Fibroblast of upper back skin (primary cell): ENCODE measurements at regions not wholly inside any gene's neighbourhood (a gene's known extent, or its start where the extent isn't known, plus 50 kb on each side); places are given as distances from the start of the nearest gene placed in this dataset.

Experiments used
- DNase-seq: peaks from one replicate; pipeline ENCODE4 v3.0.0-alpha.2; 2013

DNA sequence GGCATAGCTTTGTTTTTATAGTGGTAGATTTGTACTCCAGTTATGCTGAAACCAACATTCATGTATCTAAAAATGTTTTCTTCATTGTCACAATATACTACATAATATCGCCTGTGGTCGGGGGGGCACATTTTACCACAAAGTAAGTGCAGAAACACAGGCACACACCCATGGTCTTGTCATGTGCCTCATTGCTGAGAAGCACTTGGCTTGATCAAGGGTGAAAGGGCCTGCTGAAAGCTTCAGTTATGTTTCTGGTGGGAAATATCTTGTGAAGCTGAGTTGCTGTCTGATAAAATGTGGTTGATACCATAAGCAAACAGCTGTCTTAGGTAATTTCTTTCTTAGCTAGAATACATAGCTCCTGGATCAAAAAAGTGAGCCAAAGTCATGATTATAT is 393.1 kb downstream of the MAN2A1 start:
- no peak for DNase-seq

- DNase-seq: no peak
Observed at GRCh38 chr5:110085826-110086225, 396.1 kb downstream of the MAN2A1 start.

GRCh38 chr5:110086658-110087388 is 397.1 kb downstream of the MAN2A1 start:
- DNase-seq: peak; percentile 95

GRCh38 chr5:110087829-110088228 is 398.1 kb downstream of the MAN2A1 start:
- peak; percentile 28 for DNase-seq

DNA sequence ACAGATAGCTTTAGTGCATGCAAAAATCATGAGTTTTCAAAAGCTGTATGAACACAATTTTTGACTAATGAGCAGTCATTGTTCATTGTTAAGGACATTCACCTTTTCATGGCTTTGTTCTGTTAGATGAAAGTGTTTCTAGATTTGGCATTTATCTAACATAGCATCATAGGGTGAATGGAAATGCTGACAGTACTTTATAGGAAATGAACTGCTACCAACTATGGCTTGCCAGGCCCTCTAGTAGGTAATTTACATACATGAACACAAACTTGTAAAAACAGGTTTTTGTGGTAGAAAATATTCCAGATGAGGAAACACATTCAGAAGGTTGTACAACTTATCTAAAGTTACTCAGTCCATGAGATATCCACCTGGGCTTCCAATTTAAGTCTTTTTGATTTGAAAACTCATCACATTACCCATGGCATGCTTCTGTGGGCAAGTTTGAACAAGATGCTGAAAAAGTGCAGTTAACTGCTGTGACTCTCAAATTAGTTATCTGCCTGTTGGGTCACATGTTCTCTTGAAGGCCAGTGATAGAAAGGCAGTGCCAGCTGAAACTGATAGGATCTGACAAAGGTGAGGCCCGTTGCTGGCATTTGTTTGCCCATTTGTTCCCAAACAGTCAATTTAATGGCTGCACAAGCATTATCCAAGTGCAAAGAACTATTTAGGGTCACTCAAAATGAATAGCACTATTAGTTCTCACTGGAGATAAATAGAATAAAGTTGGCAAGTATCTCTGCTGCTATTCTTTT is 399.1 kb downstream of the MAN2A1 start:
- no peak for DNase-seq

DNA sequence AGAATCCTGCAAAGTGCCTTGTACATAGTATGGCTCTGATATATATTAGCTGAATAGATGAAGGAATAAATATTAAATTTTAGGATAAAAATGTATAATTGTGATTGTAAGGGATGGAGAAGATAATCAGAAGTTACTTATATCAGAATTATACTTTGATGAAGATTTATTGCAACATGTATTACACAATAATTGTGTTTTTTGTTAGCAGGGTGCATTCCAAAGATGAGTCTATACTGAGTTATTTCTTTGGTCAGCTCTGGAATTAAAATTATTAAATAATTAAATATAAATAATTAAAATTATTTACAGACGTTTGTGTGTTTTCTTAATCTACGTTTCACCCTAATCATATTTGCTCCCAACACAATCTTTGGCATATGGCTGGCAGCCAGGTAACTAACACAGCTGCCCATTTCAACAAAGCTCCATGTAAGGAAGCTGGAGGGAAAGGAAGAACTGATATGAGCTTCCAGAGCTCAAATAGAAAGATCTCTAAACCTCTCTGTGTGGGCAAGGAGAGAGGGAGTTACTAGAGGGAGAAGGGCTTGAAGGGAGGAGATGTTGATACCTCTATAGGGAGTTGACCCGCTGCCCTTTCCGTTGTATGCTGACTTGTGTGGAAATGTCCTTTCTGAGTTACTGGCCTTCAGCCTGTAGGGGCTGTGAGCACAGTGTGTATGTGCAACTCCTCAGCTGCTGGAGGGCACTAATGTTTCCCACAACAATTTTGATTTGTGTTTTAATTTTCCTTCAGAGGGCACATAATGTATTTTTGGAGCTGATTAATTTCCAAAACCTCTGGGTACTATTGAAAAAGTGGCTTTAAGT is 403.4 kb downstream of the MAN2A1 start:
- no peak for DNase-seq

DNA sequence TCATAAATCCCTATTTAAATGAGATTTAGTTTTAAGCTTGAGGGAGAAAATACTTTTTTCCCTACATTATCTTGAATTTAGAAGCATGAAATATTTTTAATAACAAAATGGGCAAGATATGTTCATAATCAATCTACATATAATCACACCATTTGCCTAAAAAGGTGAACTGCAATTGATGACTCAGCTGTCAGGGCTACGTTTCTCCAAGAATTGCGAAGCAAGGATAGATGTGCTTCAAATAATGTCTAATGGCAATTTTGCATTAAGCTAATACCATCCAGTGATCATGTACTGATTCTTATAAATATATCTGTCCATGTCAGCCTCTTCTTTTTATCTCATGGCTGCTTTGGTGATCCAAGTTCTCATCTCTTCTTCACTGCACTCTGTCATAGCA is 404.4 kb downstream of the MAN2A1 start:
- DNase-seq: no peak

DNA sequence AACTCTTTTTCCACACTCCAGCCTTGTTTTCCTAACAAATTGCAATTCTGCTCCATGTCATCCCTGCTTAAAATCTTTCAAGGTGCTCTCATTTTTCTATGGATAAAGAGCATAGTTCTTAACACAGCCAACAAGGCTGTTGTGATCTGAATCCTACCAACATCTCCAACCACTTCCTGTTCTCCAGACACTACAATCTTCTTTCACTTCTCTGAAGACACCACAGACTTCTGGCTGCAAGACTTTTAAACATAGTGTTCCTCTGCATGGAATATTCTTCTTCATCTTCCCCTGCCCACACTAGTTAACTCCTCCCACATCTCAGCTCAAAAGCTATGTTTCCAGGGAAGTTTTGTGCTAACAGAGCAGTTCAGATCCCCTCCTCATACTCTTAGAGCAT is 404.8 kb downstream of the MAN2A1 start:
- no peak for DNase-seq

DNA sequence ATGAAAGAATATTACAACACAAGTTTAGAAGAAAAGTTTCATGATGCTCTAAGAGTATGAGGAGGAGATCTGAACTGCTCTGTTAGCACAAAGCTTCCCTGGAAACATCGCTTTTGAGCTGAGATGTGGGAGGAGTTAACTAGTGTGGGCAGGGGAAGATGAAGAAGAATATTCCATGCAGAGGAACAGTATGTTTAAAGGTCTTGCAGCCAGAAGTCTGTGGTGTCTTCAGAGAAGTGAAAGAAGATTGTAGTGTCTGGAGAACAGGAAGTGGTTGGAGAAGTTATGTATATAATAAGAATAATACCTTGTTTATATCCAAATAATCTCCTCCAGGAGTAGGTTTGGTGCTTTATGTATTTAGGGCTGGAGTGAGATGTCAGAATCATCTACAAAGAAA is 406.7 kb downstream of the MAN2A1 start:
- no peak for DNase-seq

DNA sequence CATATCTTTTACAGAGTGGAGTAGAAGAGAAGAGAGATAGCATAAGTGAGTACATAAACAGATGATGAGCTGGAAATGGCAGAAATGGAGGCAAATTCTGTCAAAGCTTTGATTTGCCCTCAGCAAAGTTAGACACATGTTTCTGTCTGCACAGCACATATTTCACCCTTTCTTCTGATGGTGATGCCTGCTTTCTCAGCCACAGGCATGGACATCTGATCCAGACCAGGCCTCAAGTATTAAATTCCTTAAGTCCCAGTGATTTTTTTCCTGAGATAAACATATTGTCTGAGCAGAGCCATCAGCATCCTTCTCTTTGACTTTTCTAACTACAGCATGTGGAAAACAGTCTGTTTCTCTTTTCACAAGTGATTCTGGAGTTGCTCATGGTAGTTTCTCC is 409.8 kb downstream of the MAN2A1 start:
- peak; percentile 23 for DNase-seq

GRCh38 chr5:110103081-110103480 is 413.4 kb downstream of the MAN2A1 start:
- DNase-seq: no peak

DNA sequence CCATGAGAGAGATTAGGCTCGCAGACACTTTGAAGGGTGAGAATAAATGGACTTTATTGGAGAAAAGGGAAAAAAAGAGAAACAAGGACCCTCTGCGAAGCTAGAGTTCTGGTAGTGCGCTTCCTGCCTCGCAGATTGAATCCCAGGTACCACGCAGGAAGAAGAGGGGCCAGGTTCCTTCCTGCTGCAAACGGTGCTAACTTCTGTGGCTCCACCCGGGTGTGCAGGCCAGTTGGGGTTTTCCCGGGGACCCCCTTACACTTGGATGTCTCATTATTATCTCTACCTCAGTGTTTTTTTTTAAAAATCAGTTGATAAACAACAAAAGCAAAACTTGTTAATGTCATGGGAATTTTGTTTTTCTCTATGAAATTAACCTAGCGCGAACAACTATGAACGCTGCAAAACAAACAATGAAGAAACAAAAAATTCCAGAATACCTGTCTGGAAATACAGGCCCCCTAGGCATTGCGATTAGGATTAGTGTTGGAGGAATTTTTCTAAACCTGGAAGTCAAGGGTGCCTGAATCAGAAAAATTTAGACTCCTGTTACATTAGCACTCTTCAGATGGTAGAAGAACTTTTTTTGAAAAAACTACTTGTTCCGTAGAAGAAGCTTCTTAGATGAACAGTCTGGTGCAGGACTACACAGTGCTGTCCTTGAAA is 414.5 kb downstream of the MAN2A1 start:
- DNase-seq: no peak

- DNase-seq: peak; percentile 27
Observed at GRCh38 chr5:110104726-110105669, 415.3 kb downstream of the MAN2A1 start.

- DNase-seq: peak; percentile 40
Observed at GRCh38 chr5:110105692-110106091, 416.0 kb downstream of the MAN2A1 start.

DNA sequence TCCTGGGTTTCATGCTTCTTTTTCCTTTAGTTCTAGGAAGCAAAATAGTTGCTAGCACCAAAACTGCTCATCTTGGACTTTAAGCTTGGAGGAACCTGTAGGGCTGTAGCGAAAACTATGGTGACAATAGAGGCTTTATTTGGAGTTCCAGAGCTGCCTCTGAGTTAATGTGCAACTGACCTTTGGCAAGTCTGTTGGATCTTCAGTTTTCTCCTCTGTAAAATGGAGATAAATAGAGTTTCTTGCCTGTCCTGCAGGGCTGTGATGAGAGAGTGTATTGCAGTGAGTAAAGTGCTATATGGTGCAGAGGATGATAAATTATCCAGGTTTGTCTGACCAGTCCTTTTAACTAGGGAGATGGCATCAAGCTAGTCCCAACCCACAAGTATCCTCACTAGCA is 417.0 kb downstream of the MAN2A1 start:
- no peak for DNase-seq

GRCh38 chr5:110108520-110108919 is 418.8 kb downstream of the MAN2A1 start:
- DNase-seq: no peak

GRCh38 chr5:110109667-110110066 is 419.9 kb downstream of the MAN2A1 start:
- DNase-seq: no peak

GRCh38 chr5:110112348-110112747 is 422.6 kb downstream of the MAN2A1 start:
- DNase-seq: no peak

GRCh38 chr5:110115503-110115902 is 425.8 kb downstream of the MAN2A1 start:
- DNase-seq: peak; percentile 68

DNA sequence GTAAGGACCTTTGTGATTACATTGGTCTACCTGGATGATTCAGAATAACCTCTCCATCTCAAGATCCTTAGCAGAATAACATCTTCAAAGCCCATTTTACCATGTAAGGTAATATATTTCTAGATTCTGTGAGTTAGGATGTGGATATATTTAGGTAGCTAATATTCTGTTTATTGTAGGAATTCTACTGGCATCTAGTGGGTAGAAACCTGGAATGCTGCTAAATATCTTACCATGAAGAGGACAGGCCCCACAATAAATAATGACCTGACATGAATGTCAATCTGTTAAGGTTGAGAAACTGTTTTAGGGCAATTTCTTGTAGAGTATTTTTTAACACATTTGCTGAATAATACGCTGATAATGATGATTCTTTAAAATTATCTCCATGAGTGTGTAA is 426.8 kb downstream of the MAN2A1 start:
- DNase-seq: no peak

DNA sequence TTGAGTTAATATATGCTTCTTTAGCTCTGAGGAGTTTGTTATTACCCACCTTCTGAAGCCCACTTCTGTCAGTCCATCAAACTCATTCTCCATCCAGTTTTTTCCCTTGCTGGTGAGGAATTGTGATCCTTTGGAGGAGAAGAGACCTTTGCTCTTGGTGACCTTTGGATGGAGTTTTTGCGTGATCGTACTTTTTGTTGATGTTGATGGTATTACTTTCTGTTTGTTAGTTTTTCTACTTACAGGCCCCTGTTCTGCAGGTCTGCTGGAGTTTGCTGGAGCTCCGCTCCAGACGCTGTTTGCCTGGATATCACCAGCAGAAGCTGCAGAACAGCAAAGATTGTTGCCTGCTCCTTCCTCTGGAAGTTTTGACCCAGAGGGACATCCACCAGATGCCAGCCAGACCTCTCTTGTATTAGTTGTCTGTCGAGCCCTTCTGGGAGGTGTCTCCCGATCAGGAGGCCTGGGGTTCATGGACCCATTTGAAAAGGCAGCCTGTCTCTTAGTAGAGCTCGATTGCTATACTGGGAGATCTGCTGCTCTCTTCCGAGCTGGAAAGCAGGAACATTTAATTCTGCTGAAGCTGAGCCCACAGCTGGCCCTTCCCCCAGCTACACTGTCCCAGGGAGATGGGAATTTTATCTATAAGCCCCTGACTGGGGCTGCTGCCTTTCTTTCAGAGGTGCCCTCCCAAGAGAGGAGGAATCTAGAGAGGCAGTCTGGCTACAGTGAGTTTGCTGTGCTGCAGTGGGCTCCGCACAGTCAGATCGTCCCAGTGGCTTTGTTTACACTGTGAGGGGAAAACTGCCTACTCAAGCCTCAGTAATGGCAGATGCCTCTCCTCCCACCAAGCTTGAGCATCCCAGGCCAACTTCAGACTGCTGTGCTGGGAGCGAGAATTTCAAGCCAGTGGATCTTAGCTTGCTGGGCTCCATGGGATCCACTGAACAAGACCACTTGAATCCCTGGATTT is 445.5 kb downstream of the MAN2A1 start:
- no peak for DNase-seq
